GM23248 (cell line): ENCODE measurements at regions not wholly inside any gene's neighbourhood (a gene's known extent, or its start where the extent isn't known, plus 50 kb on each side); places are given as distances from the start of the nearest gene placed in this dataset.
A peak's percentile ranks its signal among the peaks of the same experiment; 100 is the strongest.

Experiments
- DNase-seq: peaks from one replicate; pipeline ENCODE4 v3.0.0-alpha.2; 2015
- H2AFZ ChIP-seq: fragments of 200-600 bp; sonication (generic); 2 replicates; pipeline ENCODE4 v1.6.1; 2016; ENCODE audit warnings: antibody characterized with exemption
- H3F3A ChIP-seq: fragments of 200-600 bp; sonication (generic); 2 replicates; pipeline ENCODE4 v1.6.1; 2016; ENCODE audit warnings: mild to moderate bottlenecking, antibody characterized with exemption, mixed run types; ENCODE audit not compliant: insufficient read depth
- H3K27ac ChIP-seq: fragments of 200-600 bp; sonication (generic); 2 replicates; pipeline ENCODE4 v1.5.1; 2016; ENCODE audit warnings: mild to moderate bottlenecking
- H3K27me3 ChIP-seq: fragments of 200-600 bp; sonication (generic); replicated peaks from 2 replicates; pipeline ENCODE4 v1.6.1; 2016; ENCODE audit warnings: mild to moderate bottlenecking; ENCODE audit not compliant: insufficient read depth
- H3K36me3 ChIP-seq: fragments of 200-600 bp; sonication (generic); 2 replicates; pipeline ENCODE4 v1.6.1; 2016; ENCODE audit warnings: low read depth, mild to moderate bottlenecking
- H3K4me1 ChIP-seq: fragments of 200-600 bp; sonication (generic); 2 replicates; pipeline ENCODE4 v1.6.1; 2016; ENCODE audit warnings: mild to moderate bottlenecking; ENCODE audit not compliant: insufficient read depth
- H3K4me2 ChIP-seq: fragments of 200-600 bp; sonication (generic); one replicate; pipeline ENCODE4 v1.6.1; 2016; ENCODE audit warnings: mild to moderate bottlenecking; ENCODE audit not compliant: unreplicated experiment
- H3K4me3 ChIP-seq: fragments of 200-600 bp; sonication (generic); 2 replicates; pipeline ENCODE4 v1.5.1; 2016; ENCODE audit warnings: mild to moderate bottlenecking
- H3K79me2 ChIP-seq: fragments of 200-600 bp; sonication (generic); 2 replicates; pipeline ENCODE4 v1.6.1; 2016; ENCODE audit warnings: mild to moderate bottlenecking; ENCODE audit not compliant: insufficient read depth
- H3K9ac ChIP-seq: fragments of 200-600 bp; sonication (generic); 2 replicates; pipeline ENCODE4 v1.6.1; 2016; ENCODE audit warnings: mild to moderate bottlenecking
- H3K9me2 ChIP-seq: fragments of 200-600 bp; sonication (generic); 2 replicates; pipeline ENCODE4 v1.6.1; 2016; ENCODE audit warnings: mixed run types, mild to moderate bottlenecking, moderate library complexity; ENCODE audit not compliant: insufficient read depth
- H3K9me3 ChIP-seq: fragments of 200-600 bp; sonication (generic); one replicate; pipeline ENCODE4 v1.6.1; 2017; ENCODE audit warnings: low read depth
- H4K20me1 ChIP-seq: fragments of 200-600 bp; sonication (generic); 2 replicates; pipeline ENCODE4 v1.6.0; 2016; ENCODE audit not compliant: insufficient read depth
- EZH2 ChIP-seq: fragments of 200-600 bp; sonication (generic); IDR thresholded peaks from 2 replicates; pipeline ENCODE4 v1.6.1; 2018; ENCODE audit warnings: antibody characterized with exemption, mild to moderate bottlenecking; ENCODE audit not compliant: insufficient read depth, poor library complexity, severe bottlenecking
- EZH2phosphoT487 ChIP-seq: fragments of 200-600 bp; sonication (generic); IDR thresholded peaks from 2 replicates; pipeline ENCODE4 v1.6.1; 2018; ENCODE audit warnings: antibody characterized with exemption, moderate library complexity, mild to moderate bottlenecking, low read depth; ENCODE audit not compliant: insufficient read depth
- WGBS, 2 experiments: methylation state at CpG; one replicate each; pipeline ENCODE4 v1.1.6; 2015 to 2017; ENCODE audit warnings: low lambda C conversion rate in 2 of 2, low coverage in 1 of 2; ENCODE audit errors: missing lambda C conversion rate in 2 of 2; 5-methylcytosine and 5-hydroxymethylcytosine counted together
- in situ Hi-C: fragments of 300-500 bp; cut with MboI; formaldehyde crosslinking; loops from 2 replicates; pipeline ENCODE4 v1.15.0; 2020

DNA sequence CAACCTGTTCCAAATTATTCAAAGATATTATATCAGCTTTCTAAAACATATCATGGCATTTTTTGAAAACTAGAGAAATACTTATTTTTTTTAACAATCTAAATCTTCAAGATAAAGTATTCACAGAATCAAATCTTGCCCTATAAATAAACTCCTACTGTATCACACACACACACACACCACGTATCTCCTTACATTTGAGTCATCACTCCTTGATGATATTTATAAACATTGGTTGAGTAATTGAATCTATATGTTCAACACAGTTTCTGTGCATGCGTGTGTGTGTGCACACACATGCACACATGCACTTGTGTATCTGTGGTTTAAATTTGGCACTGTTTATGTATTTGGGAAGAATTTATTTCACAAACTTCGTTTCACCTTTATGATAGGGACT is 1716.4 kb downstream of the EFNA5 start:
- no peak for DNase-seq
- no peaks in the 10 kb centered on the region for H3F3A ChIP-seq

GRCh38 chr5:105953616-105954015 is 1717.1 kb downstream of the EFNA5 start:
- H3K9ac ChIP-seq, result no peak overlapping the region
- no peaks in the 10 kb centered on the region for H3K9me2 ChIP-seq
- in situ Hi-C loops, result no loop called here
- no peaks in the 10 kb centered on the region for H3K27me3 ChIP-seq
- TF ChIP-seq EZH2phosphoT487 (no peak), EZH2 (no peak)
- no peaks in the 10 kb centered on the region for H4K20me1 ChIP-seq
- H2AFZ ChIP-seq, result no peak overlapping the region
- DNase-seq, result no peak
- no peak overlapping the region for H3K4me3 ChIP-seq
- H3K27ac ChIP-seq, result no peak overlapping the region
- no peak overlapping the region for H3K4me2 ChIP-seq
- no peaks in the 10 kb centered on the region for H3K36me3 ChIP-seq
- no peaks in the 10 kb centered on the region; the same call in 1 of the 2 replicates for H3K4me1 ChIP-seq
- no peaks in the 10 kb centered on the region for H3F3A ChIP-seq
- WGBS, 2 experiments, result 56 to 62% methylated on average over 3 of the region's 3 CpGs
- H3K9me3 ChIP-seq, result no peaks in the 10 kb centered on the region
- H3K79me2 ChIP-seq, result no peaks in the 10 kb centered on the region

More for the DNA sequence above, 1716.4 kb downstream of the EFNA5 start:
- H3K9me2 ChIP-seq, result no peaks in the 10 kb centered on the region
- in situ Hi-C loops, result no loop called here
- H3K79me2 ChIP-seq, result no peaks in the 10 kb centered on the region
- H3K9ac ChIP-seq, result no peak overlapping the region
- no peak for TF ChIP-seq EZH2
- no peak for TF ChIP-seq EZH2phosphoT487
- no peaks in the 10 kb centered on the region for H3K36me3 ChIP-seq
- no peaks in the 10 kb centered on the region for H4K20me1 ChIP-seq
- H3K27ac ChIP-seq, result no peak overlapping the region
- no peaks in the 10 kb centered on the region for H3K9me3 ChIP-seq
- H3K4me1 ChIP-seq, result no peaks in the 10 kb centered on the region; the same call in 1 of the 2 replicates
- H3K4me2 ChIP-seq, result no peak overlapping the region
- WGBS, 2 experiments, result 59 to 66% methylated on average over 3 of the region's 3 CpGs
- no peaks in the 10 kb centered on the region for H3K27me3 ChIP-seq
- no peak overlapping the region for H3K4me3 ChIP-seq
- no peak overlapping the region for H2AFZ ChIP-seq

GRCh38 chr5:105952875-105953274 is 1717.9 kb downstream of the EFNA5 start:
- in situ Hi-C loops, result no loop called here

GRCh38 chr5:105947461-105947860 is 1723.3 kb downstream of the EFNA5 start:
- H3F3A ChIP-seq, result no peaks in the 10 kb centered on the region
- peak; percentile 9 for DNase-seq
- H3K4me1 ChIP-seq, result no peaks in the 10 kb centered on the region
- H3K79me2 ChIP-seq, result no peaks in the 10 kb centered on the region
- WGBS, 2 experiments, result 10 to 12% methylated on average over 2 of the region's 2 CpGs
- H4K20me1 ChIP-seq, result no peaks in the 10 kb centered on the region
- no peak overlapping the region for H3K4me3 ChIP-seq
- H2AFZ ChIP-seq, result no peak overlapping the region
- no peaks in the 10 kb centered on the region for H3K9me2 ChIP-seq
- H3K9me3 ChIP-seq, result no peaks in the 10 kb centered on the region
- TF ChIP-seq EZH2, result no peak
- TF ChIP-seq EZH2phosphoT487, result no peak
- H3K36me3 ChIP-seq, result no peaks in the 10 kb centered on the region
- no peak overlapping the region for H3K4me2 ChIP-seq
- in situ Hi-C loops, result no loop called here
- H3K27me3 ChIP-seq, result no peaks in the 10 kb centered on the region
- no peak overlapping the region for H3K9ac ChIP-seq
- H3K27ac ChIP-seq, result no peak overlapping the region

More at GRCh38 chr5:105952875-105953274, 1717.9 kb downstream of the EFNA5 start:
- H2AFZ ChIP-seq, result no peak overlapping the region
- no peaks in the 10 kb centered on the region for H3K9me2 ChIP-seq
- DNase-seq, result peak; percentile 15
- no peaks in the 10 kb centered on the region for H3K36me3 ChIP-seq
- H3F3A ChIP-seq, result no peaks in the 10 kb centered on the region
- no peak overlapping the region for H3K9ac ChIP-seq
- no peaks in the 10 kb centered on the region for H3K9me3 ChIP-seq
- no peaks in the 10 kb centered on the region for H3K27me3 ChIP-seq
- H3K4me2 ChIP-seq, result no peak overlapping the region
- no peaks in the 10 kb centered on the region for H3K79me2 ChIP-seq
- H3K27ac ChIP-seq, result no peak overlapping the region
- H4K20me1 ChIP-seq, result no peaks in the 10 kb centered on the region
- no peak overlapping the region for H3K4me3 ChIP-seq
- 29 to 33% methylated on average over 3 of the region's 3 CpGs for WGBS, 2 experiments
- no peaks in the 10 kb centered on the region; the same call in 1 of the 2 replicates for H3K4me1 ChIP-seq
- TF ChIP-seq EZH2phosphoT487 (no peak), EZH2 (no peak)

DNA sequence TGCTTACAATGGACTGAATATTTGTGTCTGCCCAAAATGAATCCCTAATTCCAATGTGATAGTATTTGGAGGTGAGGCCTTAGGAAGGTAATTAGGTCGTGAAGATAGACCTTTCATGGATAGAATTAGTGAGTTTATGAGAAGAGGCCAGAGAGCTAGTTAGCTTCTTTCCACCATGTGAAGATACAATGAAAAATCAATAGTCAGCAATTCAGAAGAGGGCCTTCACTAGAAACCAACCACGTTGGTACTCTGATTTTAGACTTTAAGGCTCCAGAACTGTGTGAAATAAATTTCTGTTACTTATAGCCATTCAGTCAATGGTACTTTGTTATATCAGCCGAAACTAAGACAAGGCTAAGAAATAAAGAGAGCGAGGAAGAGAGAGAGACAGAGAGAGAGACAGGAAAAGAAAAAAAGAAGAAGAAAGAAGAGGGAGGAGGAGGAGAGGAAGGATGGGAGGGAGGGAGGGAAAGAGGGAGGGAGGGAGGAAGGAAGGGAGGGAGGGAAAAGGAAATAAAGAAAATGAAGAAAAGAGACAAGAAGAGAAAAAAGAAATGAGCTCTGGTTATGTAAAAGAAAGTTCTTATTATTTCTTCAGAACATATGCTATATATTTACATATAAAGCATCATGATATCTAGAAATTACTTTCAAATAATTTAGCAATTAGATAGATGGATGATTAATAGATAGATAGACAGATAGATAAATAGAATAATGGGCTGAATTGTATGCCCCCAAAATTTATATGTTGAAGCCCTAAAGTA is 1725.3 kb downstream of the EFNA5 start:
- Histone ChIP-seq H3K9me2 (no peaks in the 10 kb centered on the region), H3K27me3 (no peaks in the 10 kb centered on the region), H3K36me3 (no peaks in the 10 kb centered on the region), H3K79me2 (no peaks in the 10 kb centered on the region), H3K9ac (no peak overlapping the region), H3F3A (no peaks in the 10 kb centered on the region), H3K27ac (no peak overlapping the region), H3K4me2 (no peak overlapping the region), H3K9me3 (no peaks in the 10 kb centered on the region), H2AFZ (no peak overlapping the region), H3K4me1 (no peaks in the 10 kb centered on the region), H3K4me3 (no peak overlapping the region), H4K20me1 (no peaks in the 10 kb centered on the region)
- 60 to 70% methylated on average over 4 of the region's 4 CpGs for WGBS, 2 experiments
- DNase-seq, result no peak
- TF ChIP-seq EZH2phosphoT487 (no peak), EZH2 (no peak)
- in situ Hi-C loops, result no loop called here
